Dermis microvascular lymphatic vessel endothelial cell (primary cell): ENCODE measurements at regions not wholly inside any gene's neighbourhood (a gene's known extent, or its start where the extent isn't known, plus 50 kb on each side); places are given as distances from the start of the nearest gene placed in this dataset.
A peak's percentile ranks its signal among the peaks of the same experiment; 100 is the strongest.

Experiments
- DNase-seq, 2 donors: peaks; one replicate each; pipeline versions ENCODE4 v3.0.0 to v3.0.0-alpha.2; 2010; ENCODE audit warnings: low read depth in 2 of 2

DNA sequence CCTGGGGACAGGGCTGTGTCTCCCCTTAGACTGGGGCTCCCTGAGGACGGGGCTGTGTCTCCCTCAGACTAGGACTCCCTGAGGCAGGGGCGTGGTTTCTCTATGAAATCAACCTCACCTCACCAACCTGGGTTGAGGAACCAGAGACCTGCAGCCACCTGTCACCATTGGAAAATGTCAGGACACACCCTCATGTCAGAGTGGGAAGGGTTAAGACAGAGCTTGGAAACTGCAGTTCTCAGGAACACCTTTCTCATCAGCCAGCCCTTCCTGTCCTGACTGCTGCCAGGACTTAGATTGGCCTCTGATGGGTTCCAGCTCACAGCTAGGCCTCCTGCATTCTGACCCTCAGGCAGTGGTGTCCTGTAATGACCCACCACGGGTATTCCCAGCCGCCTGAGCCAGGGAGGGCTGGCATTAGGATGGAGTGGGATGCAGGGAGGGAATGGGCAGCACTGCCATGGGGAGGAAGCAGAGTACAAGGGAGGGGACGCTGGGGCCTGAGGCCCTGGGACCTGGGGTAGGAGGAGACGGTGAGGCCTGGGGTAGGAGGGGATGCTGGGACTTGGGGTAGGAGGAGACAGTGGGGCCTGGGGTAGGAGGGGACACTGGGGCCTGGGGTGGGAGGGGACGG, 76.3 kb downstream of the MRPL14 start:
- no peak for DNase-seq

DNA sequence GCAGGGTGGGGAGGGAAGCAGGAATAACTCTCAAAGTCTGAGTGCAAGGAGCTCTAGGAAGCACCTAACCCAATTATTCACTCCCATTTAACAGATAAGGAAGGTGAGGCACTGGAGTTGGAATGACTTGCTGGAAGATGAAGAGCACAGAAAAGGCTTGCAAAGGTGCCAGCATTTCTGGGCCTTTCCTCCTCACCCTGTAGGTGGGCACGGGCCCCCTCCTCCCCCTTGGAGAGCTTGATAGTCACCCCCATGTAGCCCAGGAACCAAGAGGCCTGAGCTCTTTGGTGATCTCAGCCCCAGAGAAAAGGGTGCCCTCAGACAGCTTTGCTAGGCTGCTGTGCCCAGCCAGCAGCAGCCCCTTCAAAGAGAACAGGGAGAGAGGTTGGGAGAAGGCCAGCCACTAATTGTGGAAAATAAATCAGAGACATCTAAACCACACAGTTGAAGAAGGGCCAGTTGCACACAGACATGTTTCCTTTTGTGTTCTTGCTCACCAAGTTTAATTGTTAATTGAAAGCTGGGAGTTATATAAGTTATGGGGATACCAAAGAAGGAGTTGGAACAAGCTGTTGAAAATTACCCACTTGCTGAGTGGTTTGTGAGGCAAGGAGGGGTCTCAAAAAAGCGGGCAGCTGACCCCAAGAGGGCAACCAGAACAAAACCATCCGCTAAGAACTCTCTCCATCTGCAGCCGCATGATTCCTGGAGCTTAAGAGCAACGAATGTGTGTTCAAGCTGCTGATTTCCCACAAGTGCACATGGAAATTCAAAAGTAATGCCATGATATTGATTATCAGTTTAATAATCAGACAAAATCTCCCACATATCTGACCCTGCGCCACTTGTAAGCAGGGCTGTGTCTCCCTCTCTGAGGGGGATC, 77.0 kb downstream of the MRPL14 start:
- DNase-seq, result no peak

DNA sequence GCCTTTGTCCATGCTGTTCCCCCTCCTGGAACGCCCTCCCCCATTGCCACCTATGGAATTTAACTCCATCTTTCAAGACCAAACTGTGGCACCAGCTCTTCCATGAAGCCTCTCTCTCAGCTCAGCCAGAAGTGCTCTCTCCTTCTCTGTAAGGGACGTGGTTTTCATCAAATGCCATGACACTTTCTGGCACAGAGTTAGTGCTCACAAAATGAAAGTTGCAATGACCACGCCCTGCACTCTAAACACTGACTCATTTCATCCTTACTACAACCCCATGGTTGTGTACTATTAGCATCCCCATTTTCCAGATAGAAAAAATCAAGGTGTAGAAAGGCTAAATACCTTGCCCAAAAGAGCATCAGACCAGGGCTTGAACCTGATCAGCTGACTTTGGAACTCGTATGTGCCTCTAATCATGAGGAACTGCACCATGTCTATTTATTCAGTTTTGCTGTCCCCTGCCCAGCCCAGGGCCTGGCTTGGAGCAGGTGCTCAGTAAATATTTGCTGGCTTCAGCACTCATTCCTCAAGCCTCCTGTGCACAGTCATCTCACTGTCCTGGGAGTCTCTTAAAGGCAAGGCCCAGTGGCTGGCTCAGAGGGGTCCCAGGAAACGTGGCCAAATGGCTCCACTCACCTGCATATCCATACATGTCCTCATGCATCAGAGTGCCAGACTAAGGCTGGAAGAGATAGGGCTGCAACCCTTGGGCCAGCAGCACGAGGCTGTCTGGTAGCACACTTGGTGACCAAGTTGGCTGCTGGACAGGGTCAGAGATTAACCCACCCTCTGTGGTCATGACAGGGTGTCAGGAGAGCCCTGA, 77.9 kb downstream of the MRPL14 start:
- DNase-seq, result no peak

DNA sequence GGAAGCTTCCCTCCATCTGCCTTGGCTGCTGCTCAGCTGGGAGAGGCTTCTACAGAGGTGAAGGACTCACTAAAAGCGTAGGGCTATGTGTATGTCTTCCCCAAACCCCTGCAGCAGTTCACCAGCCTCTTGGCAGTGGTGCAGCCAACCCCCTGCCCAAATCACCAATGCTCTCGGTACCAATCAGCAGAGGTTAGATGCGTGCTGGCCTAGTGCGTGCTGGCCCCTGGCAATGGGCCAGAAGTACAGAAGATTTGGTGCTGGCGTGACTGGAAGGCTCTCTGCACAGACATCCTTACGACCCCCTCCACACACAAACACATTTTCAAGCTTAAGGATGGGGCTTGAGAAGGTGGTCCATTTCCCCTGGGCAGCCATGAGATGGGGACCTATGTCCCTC, 79.0 kb downstream of the MRPL14 start:
- no peak for DNase-seq

DNA sequence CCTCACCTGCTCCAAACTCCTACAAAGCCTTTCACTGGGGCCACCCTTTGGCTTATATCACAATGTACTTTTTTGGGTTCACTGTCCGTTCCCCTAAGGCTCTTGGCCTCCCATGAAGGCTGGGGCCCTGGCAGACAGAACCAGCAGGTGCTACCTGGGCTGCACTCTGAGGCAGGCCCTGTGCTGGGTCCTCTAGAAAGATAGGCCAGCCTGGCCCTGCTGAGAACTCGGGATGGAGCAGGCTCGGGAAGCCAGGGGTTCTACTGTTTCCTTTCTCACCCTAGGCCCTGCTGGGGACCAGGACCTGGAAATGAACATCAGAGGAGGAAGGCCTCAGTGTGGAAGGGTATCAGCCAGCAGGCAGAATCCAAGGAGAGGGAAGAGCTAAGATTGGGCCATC, 79.5 kb downstream of the MRPL14 start:
- DNase-seq, result no peak

DNA sequence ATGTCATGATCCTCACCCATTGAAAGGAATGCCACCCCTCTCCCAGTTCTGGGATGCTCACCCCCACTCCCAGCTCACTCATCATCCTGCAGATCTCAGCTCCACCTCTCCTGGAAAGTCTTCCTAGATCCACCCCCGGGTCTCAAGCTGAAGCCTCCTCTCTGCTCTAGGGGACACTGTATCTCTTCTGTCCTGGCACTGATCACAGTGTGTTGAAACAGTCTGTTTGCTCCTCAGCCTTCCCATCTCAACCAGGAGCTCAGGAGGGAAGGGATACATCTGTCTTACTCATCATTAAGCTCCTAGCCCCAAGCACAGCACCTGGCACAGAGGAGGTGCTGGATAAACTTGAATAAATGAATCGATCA, 80.1 kb downstream of the MRPL14 start:
- no peak for DNase-seq

DNA sequence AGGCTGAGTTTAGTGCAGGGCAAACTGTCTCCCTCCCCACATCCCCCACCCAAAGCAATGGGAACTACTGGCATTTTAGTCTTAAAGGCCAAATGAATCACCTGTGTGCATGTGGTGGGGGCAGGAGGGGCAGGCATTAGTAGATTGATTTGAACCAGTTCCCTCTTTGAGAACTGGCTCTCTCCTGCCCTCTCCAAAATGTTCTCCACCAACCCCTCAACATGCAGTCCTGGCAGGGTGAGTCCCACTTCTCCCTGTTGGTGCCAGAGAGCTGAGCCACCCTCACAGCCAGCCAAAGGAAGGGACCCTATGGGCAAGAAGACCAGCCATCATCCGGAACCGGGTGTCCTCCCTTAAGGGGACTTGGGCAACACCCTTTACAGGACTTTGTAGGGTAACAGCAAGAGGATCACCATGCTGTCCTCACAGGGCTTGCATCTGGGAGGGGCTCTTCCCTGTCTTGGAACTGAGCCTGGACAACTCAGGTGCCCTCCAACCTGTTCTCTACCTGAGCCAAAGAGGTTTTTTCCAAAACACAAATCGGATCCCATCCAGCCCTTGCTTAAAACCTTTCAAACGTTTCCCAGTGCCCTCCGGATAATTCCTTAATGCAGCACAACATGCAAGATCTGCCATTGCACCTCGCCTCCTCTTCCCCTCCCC, 80.6 kb downstream of the MRPL14 start:
- no peak for DNase-seq

DNA sequence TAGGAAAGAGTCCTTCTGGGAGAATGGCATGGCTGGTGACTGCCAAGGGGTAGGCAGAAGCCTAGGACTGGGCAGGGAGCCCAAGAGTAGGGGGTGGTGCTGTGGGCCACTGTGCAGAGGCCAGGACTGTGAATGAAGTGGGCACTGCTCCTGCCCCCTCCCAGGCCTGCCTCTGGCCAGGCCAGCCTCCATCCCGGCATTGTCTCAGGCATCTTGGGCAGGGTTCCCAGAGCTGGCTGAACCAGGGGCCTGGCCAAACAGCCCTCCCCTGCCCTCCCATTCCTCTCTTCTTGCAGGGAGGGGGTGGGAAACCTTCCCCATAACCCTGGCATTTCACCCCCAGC, 81.6 kb downstream of the MRPL14 start:
- DNase-seq, result no peak

DNA sequence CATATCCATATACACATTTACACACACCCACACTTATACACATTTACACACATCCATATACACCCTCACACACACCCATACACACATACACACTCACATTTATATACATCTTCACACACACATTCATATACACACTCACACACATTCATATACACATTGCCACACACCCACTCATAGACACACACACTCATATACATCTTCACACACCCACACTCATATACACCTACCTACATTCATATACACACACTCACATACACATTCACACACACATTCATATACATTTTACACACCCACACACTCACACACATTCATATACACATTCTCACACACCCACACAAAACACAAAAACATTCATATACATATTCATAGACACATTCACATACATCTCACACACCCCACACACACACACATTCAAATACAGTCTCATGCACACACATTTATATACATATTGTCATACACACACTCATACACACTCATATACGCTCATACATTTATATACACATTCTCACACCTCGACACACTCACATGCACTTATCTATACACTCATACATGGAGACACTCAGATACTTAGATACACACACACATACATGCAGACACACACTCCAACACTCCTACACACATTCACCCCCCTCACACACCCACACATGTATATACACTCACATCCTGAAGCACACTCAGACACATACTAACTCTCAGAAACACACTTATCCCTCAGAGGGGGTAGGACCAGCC, 82.1 kb downstream of the MRPL14 start:
- DNase-seq, result no peak

DNA sequence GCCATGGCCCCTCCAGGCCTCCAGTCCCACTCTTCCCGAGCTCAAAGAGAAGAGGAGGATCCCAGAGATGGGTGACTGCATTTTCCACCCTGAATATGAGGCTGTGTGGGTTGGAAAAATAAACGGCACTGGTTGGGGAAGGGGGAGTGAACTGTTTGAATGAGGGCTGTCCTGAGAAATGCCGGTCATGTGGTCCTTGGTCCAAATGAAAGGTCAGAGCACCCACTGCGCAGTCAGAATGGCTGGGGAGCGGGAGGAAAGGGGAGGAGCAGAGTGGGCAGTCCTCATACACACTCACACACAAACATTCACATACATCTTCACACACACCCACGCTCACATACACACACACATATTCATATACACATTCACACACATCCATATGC, 83.1 kb downstream of the MRPL14 start:
- no peak for DNase-seq

DNA sequence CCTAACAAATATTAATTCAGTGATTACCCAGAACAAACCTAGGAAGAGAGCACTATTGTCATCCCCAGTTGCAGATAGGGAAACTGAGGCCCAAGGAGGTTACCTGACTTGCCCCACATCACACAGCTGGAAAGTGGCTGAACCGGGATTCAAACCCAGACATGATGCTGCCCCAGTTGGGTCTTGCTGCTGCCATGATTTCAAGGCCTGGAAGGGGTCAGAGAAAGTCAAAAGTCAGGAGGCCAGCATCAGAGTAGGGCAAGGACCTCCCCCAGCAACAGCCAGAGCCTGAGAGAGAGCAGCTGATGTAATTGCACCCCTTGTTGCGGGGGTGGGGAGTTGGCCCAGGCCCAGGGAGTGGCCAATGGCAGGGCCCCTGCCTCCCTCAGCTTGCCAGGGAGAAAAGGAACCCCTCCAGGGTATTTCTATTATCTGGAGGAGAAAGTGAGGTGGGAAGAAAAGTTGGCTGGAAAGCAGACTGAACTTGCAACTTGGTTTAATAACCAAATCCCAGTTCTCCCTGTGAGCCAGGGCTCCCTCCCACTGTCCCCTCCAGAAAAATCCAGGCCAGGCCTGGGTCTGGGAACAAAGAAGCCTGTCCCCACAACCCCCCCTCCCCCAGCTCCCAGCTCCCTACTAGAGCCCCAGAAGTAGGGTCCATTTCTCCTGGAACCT, 83.6 kb downstream of the MRPL14 start:
- no peak for DNase-seq

DNA sequence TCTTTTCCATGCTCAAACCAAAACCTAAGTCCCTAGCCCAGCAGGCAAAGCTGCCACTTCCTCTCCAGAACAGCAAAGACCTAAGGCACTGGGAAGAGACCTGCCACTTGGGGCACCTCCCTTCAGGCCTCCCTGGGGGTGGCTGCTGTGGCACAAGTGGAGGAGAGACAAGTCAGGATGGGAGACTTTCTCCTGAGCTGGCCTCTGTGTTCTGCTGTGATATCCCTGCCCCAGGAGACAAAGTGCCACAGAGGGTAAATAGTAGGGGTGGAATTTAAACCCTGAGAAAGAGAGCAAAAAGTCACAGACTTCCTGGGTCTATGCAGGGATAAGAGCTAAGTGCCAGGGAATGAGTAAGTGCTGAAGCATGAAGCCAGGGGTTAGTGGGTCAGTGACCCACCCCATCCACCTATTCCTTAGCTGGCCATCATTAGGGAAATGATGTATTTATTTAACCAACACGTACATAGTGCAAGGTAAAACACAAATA, 84.2 kb downstream of the MRPL14 start:
- DNase-seq, result no peak

DNA sequence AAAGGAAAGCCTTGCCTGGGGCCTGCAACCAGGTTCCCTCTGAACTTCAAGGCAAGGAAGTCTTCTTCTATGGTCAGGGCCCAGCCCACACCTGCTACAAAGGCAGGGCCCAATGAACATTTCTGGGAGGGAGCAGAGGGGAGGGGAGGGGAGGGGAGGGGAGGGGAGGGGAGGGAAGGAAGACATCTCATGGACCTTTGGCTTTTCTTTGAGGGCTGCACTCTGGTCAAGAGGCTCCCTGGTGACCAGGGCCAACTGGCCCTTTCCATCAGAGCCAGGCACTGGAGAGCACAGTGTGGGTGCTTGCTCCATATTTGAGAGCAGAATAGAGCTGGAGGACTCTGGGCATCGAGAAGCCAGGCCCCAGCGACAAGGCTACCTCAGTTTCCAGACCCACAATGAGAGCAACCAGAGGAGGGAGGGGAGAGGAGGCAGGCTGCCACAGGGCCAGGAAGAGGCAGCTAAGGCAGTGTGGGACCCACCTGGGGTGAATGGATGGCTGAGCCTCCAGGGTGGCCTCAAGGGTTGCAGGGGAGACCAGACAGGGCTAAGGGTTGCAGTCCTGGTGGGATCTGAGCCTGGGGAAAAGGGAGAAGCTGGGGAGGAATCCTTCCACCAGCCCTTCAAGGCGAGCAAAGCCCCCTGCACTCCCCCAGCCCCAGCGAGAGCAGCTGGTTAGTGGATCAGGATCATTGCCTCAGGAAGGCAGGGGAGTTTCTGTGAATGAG, 84.8 kb downstream of the MRPL14 start:
- DNase-seq, result no peak

DNA sequence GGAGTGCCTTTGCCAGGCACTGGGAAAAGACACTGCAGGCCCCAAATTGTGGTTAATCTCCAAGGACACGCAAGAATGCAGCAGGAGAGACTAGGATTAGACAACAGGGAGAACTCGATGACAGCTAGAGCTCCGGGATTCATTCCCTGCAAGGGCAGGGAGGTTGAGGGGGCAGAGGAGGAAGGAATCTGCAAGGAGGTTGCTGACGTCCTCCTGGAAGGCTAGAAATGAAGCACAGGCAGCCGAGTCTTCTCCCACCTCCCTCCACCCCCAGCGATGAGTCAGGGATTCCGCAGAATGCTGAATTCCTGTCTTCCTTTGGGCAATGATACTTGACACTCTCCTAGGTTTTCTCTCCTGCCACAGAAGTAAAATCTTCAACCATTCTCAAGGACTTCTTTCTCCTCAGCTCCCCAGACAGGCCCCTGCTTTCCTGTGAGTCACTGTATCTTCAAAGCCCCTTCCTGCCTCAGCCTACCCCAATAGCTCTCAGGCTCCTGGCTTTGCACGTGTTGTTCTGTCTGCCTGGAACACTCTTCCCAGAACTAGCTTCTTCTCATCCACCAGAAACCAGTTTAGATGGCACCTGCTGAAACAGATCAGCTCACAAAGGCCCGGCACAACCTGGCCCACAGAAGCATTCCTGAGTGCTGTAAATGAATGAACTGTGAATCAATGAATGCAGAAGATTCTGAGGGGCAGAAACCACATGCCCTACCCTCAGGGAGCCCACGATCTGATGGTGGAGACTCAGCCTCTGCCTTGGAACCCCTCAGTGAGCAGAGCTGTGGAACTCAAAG, 85.6 kb downstream of the MRPL14 start:
- DNase-seq, result peak in 1 of 2 donors; percentile 81

DNA sequence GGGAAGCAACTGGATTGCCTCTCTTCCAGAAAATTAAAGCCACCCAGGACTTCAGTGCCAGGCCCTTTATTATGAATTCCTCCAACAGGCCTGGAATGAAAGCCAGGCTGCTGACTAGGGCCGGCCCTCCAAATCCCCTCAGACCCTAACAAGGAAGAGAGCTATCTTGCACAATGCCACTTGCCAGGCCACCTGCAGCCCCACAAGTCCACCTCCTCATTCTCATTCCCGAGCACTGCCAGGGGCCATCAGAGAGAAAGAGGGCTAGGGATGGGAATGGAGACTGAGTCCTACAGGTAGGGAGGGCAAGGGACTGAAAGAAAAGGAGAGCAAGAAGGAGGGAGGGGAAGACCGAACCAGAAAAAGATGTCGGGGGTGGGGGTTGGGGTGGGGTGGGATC, 86.5 kb downstream of the MRPL14 start:
- no peak for DNase-seq

DNA sequence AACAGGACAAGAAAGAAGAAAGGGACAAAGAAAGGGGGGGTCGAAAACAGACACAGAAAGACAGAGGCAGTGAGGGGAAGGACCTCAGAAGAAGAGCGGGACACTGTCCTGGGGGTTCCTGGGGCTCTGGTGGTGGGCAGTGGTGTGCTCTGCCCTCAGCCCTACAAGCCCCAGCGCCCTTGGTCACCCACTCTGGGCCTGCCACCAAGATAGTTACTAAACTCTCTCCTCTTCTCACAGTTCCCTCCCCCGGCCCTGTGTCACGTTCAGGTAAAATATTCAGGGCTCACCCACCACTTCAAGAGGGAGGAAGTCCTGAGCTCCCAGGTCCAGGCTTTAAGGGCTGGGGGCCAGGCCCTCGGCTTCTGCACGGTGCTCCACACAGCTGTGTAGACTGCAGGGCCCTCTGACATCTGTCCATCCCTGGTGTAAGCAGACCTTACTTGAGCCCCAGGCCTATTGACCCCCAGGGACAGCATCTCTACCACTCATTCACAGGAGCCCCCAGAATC, 87.4 kb downstream of the MRPL14 start:
- no peak for DNase-seq

DNA sequence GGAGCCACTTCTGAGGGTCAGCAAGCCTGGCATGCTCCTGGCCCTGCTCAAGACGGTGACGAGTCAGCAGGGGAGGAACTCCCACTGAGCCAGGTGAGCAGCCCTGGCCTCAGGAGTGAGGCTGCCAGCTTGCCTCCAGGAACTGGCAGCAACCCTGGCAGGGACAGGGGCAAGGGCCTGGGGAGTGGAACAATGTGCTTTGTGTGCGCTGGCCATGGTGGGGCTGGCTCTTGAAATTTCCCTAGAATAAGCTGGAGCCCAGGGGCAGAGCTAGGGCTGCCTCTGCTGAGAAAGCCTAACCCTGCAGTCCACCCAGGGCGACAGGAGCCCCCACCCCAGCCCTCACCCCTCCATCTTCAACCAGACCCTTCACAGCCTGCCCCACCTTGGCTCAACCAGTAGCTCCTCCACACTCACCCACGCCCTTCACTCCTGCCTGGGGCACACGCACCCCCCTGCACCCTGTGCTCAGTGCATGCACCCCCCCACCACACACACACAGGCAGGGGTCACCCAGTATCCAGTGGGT, 88.0 kb downstream of the MRPL14 start:
- DNase-seq, result no peak

DNA sequence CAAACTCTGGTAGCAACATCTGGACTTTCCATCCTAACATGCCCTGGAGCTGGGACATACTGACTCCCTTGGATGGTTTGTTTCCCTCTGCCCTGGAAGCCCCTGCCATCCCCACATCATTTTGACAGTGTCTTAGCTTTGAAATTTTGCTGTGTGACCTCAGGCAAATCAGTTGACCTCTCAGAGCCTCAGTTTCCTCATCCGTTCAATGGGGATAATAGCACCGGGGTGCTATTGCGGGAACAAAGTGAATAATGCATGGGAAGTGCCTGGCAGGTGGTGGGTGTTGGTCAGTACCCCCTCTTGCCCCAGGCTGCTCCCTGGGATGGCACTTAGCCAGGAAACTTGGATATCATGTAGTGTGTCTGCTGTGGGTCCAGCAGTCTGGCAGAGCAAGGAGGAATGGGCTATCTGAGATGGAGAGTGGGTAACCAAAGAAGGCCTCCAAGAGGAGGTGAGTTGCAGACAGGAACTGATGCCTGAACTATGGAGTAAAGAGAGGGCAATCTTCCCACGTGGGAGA, 88.6 kb downstream of the MRPL14 start:
- DNase-seq, result no peak
